Fibroblast of skin of abdomen (primary cell): ENCODE measurements at regions not wholly inside any gene's neighbourhood (a gene's known extent, or its start where the extent isn't known, plus 50 kb on each side); places are given as distances from the start of the nearest gene placed in this dataset.
A peak's percentile ranks its signal among the peaks of the same experiment; 100 is the strongest.

ENCODE experiments used
- DNase-seq: peaks from one replicate; pipeline ENCODE4 v3.0.0-alpha.2; 2013

DNA sequence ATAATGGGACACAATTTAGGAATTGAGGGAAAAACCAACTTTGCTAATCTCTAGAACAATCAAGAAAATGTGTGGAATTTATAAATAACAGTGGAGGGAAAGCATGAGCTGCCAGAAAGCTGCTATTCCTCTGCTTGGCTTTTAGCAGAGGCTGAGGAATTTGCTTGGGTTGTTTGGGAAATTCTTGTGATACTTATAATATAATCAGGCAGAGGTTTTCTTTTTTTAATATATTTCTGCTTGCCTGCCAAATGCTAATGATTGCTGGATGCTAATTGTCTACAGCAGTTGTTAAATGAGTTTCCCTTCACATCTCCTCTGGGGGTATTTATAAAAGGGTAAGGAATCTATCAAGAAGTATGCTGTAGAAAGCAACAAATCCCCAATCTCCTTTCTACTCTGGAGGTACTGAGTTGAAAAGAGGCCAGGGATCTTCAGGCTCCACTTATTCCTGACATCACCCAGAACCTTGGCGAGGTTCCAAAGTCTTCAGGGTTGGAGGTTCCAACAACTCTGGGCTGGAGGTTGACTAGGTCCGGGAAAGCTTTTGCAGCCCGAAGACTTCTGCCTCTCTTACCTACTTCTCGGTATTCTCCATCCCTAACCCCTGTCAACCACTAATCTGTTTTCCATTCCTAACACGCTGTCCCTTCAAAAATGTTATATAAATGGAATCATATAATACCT lies 60.4 kb upstream of the TMED7 start:
- DNase-seq = peak; percentile 74

DNA sequence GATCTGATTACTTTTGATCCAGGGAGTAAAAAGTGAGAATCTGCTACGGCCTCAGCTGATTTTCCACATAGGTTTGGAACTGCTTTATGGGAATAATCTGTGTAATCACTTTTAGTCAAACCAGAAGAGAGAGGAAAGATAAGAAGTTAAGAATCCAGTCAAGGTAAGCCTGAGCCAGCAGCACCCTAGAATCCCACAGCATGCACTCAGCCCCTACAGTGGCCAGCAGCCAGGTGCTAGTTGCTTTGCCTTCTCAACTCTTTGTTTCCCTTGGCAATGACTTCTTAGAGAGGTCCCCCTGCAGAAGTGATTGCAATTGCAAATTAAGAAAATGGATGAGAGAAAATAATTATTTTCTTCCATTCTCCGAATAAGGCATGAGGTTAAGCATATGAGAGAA lies 59.7 kb upstream of the TMED7 start:
- DNase-seq = no peak

DNA sequence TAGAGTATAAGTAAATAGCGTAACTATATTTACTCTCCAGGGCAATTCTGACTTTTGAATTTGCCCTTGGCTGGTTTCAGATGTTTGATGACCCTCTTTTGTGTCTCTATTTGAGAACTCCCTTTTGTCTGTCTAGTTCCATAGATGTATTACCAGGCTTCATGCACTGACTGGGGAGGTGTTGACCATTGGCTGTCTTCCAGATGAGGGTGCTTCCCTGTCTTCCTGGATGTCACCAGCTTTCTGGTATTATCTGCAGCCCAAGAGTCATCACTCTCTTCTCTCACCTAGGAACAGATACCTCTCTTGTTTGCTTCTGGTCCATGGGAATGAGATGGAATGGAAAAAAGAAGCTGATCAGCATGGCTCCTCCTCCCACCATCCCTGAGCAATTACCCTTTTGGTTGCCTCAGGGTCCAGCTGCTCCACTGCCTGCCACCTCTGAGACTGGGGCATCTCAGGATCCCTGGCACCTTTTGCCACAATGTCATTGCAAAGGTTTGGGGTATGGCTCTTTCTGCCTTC lies 58.7 kb upstream of the TMED7 start:
- no peak for DNase-seq

DNA sequence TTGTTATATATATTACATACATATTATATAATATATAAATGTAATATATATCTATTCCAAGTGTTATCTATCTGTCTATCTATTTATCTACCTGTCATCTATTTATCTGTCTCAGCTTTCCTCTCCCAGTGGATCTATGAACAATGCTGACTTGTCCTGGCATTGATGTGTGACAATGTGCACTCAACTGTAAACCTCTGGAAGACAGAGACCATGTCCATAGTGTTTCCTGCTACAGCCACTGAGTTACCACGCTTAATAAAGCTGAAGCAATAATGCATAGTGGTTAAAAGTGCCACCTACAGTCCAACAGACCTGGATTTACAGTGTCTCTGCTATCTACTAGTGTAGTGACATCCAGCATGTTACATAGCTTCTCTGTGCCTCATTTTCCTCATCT lies 57.2 kb upstream of the TMED7 start:
- DNase-seq = no peak
